OCI-LY7 (cell line): ENCODE measurements at regions not wholly inside any gene's neighbourhood (a gene's known extent, or its start where the extent isn't known, plus 50 kb on each side); places are given as distances from the start of the nearest gene placed in this dataset.

Experiments
- CTCF ChIP-seq: fragments of 200-600 bp; sonication (generic); conservative IDR thresholded peaks from 2 replicates; pipeline ENCODE4 v1.5.1; 2014; ENCODE audit warnings: mild to moderate bottlenecking, antibody characterized with exemption, low read length, moderate library complexity, mixed read lengths
- EZH2phosphoT487 ChIP-seq: fragments of 200-600 bp; sonication (generic); IDR thresholded peaks from 2 replicates; pipeline ENCODE4 v1.6.1; 2018; ENCODE audit warnings: low read depth, borderline replicate concordance, mild to moderate bottlenecking, mixed run types, antibody characterized with exemption, low read length, moderate library complexity, mixed read lengths

- TF ChIP-seq CTCF (no peak), EZH2phosphoT487 (no peak)
Measured at GRCh38 chr6:23354004-23354403, 772.0 kb upstream of the NRSN1 start.
